H1 (cell line): ENCODE measurements at regions not wholly inside any gene's neighbourhood (a gene's known extent, or its start where the extent isn't known, plus 50 kb on each side); places are given as distances from the start of the nearest gene placed in this dataset.

Source experiments
- CTCF ChIA-PET: fragments of 300-600 bp; sonication (Branson Sonifier 250); formaldehyde crosslinking; loops from one replicate; lab custom pipeline; 2021; ENCODE audit not compliant: partially characterized antibody; lab: Charles Lee
- POLR2A ChIA-PET: fragments of 300-600 bp; sonication (Branson Sonifier 250); formaldehyde crosslinking; loops from one replicate; lab custom pipeline; 2021; ENCODE audit warnings: inconsistent platforms; ENCODE audit not compliant: partially characterized antibody; lab: Charles Lee
- DNase-seq, 2 experiments: peaks; one replicate each; pipeline versions ENCODE4 v3.0.0 to v3.0.0-alpha.2; 2010 to 2022; ENCODE audit warnings: low spot score in 2 of 2, low read depth in 1 of 2, mixed read lengths in 1 of 2
- FAIRE-seq: peaks from 2 replicates; lab custom pipeline; 2011; peaks lifted over from hg19 to GRCh38; lab: Jason Lieb, UNC
- H2AFZ ChIP-seq: 2 replicates; pipeline ENCODE4 v1.8.1; 2012; ENCODE audit warnings: low read length, inconsistent platforms
- H2AK5ac ChIP-seq: 2 replicates; pipeline ENCODE4 v1.6.1; 2013; ENCODE audit warnings: low read depth, low read length
- H2BK120ac ChIP-seq: replicated peaks from 2 replicates; pipeline ENCODE3; 2013; ENCODE audit warnings: low read depth, low read length, inconsistent platforms
- H2BK12ac ChIP-seq: 2 replicates; pipeline ENCODE4 v1.6.1; 2013; ENCODE audit warnings: low read depth, low read length
- H2BK15ac ChIP-seq: 2 replicates; pipeline ENCODE4 v1.6.1; 2013; ENCODE audit warnings: low read length
- H2BK20ac ChIP-seq: 2 replicates; pipeline ENCODE4 v1.6.1; 2013; ENCODE audit warnings: low read length
- H2BK5ac ChIP-seq: 2 replicates; pipeline ENCODE4 v1.6.1; 2013; ENCODE audit warnings: low read depth, low read length
- H3K14ac ChIP-seq: 2 replicates; pipeline ENCODE4 v1.6.1; 2013; ENCODE audit warnings: inconsistent platforms; ENCODE audit not compliant: insufficient read length
- H3K18ac ChIP-seq: 2 replicates; pipeline ENCODE4 v1.6.1; 2013; ENCODE audit warnings: low read length; ENCODE audit errors: extremely low read depth
- H3K23ac ChIP-seq: 2 replicates; pipeline ENCODE4 v1.6.1; 2013; ENCODE audit warnings: inconsistent platforms; ENCODE audit not compliant: insufficient read length
- H3K23me2 ChIP-seq: 2 replicates; pipeline ENCODE4 v1.6.1; 2013; ENCODE audit warnings: low read depth, low read length
- H3K27ac ChIP-seq: 2 replicates; pipeline ENCODE4 v1.6.1; 2011; ENCODE audit warnings: low read depth, low read length, inconsistent platforms
- H3K27me3 ChIP-seq, 4 experiments: replicated peaks in 1 of 4; 1 replicate in 1 of 4; 2 replicates in 3 of 4; pipeline versions ENCODE4 v1.6.1 to v1.8.1; 2011 to 2013; ENCODE audit warnings: low read length in 3 of 4, mild to moderate bottlenecking in 3 of 4, inconsistent platforms in 2 of 4, mixed read lengths in 2 of 4, moderate library complexity in 1 of 4; ENCODE audit not compliant: control insufficient read depth in 3 of 4, insufficient read depth in 3 of 4; ENCODE audit errors: extremely low read depth in 1 of 4
- H3K36me3 ChIP-seq, 4 experiments: 2 replicates each; pipeline versions ENCODE4 v1.6.1 to v1.8.1; 2011 to 2013; ENCODE audit warnings: mild to moderate bottlenecking in 4 of 4, low read length in 3 of 4, moderate library complexity in 2 of 4, control low read depth in 1 of 4, inconsistent platforms in 1 of 4; ENCODE audit not compliant: insufficient read depth in 4 of 4, control insufficient read depth in 2 of 4
- H3K4ac ChIP-seq: replicated peaks from 2 replicates; pipeline ENCODE3; 2013; ENCODE audit warnings: low read length, low read depth, mixed read lengths, inconsistent platforms; ENCODE audit not compliant: insufficient read length
- H3K4me1 ChIP-seq, 4 experiments: replicated peaks in 1 of 4; 1 replicate in 1 of 4; 2 replicates in 3 of 4; pipeline versions ENCODE4 v1.6.1 to v1.8.1; 2011 to 2013; ENCODE audit warnings: low read length in 3 of 4, inconsistent platforms in 2 of 4, mixed read lengths in 1 of 4; ENCODE audit not compliant: insufficient read depth in 4 of 4, control insufficient read depth in 3 of 4
- H3K4me2 ChIP-seq, 2 experiments: 2 replicates each; pipeline versions ENCODE4 v1.6.1 to v1.8.1; 2011 to 2013; ENCODE audit warnings: low read depth in 2 of 2, low read length in 2 of 2, control low read depth in 1 of 2, inconsistent platforms in 1 of 2, mild to moderate bottlenecking in 1 of 2; ENCODE audit not compliant: insufficient read depth in 1 of 2
- H3K4me3 ChIP-seq, 4 experiments: fragments of 200-600, 300-600 bp in 1 of 4; sonication (generic), shearing (Covaris generic), sonication (Bioruptor Twin) in 1 of 4; 2 replicates each; pipeline versions ENCODE4 v1.5.1 to v1.8.1; 2011 to 2016; ENCODE audit warnings: low read length in 4 of 4, low read depth in 3 of 4, control low read depth in 2 of 4, inconsistent platforms in 2 of 4, mild to moderate bottlenecking in 2 of 4, mixed read lengths in 1 of 4, moderate library complexity in 1 of 4; ENCODE audit not compliant: insufficient read depth in 2 of 4; ENCODE audit errors: extremely low read depth in 1 of 4
- H3K56ac ChIP-seq: replicated peaks from 2 replicates; pipeline ENCODE3; 2013; ENCODE audit warnings: low read depth, mild to moderate bottlenecking, mixed read lengths, low read length, inconsistent platforms; ENCODE audit not compliant: insufficient read length
- H3K79me1 ChIP-seq: 2 replicates; pipeline ENCODE4 v1.6.1; 2013; ENCODE audit warnings: low read depth, low read length, control low read depth
- H3K79me2 ChIP-seq, 2 experiments: 2 replicates each; pipeline versions ENCODE4 v1.6.1 to v1.8.1; 2012 to 2013; ENCODE audit warnings: low read length in 2 of 2, mild to moderate bottlenecking in 2 of 2, inconsistent platforms in 1 of 2; ENCODE audit not compliant: insufficient read depth in 2 of 2, control insufficient read depth in 1 of 2
- H3K9ac ChIP-seq, 4 experiments: replicated peaks in 1 of 4; 1 replicate in 1 of 4; 2 replicates in 3 of 4; pipeline versions ENCODE4 v1.6.1 to v1.8.1; 2011 to 2013; ENCODE audit warnings: low read depth in 3 of 4, low read length in 3 of 4, control low read depth in 2 of 4, mild to moderate bottlenecking in 2 of 4, moderate library complexity in 2 of 4, inconsistent platforms in 1 of 4; ENCODE audit errors: extremely low read depth in 1 of 4
- H3K9me3 ChIP-seq, 2 experiments: 2 replicates each; pipeline versions ENCODE4 v1.6.1 to v1.8.1; 2012 to 2013; ENCODE audit warnings: mild to moderate bottlenecking in 2 of 2, moderate library complexity in 2 of 2, control low read depth in 1 of 2, inconsistent platforms in 1 of 2, low read depth in 1 of 2, low read length in 1 of 2, mixed read lengths in 1 of 2; ENCODE audit not compliant: insufficient read depth in 2 of 2
- H4K20me1 ChIP-seq, 2 experiments: replicated peaks in 1 of 2; 2 replicates each; pipeline versions ENCODE3 to v1.8.1; 2011 to 2013; ENCODE audit warnings: inconsistent platforms in 2 of 2, low read length in 2 of 2, mild to moderate bottlenecking in 1 of 2; ENCODE audit not compliant: insufficient read depth in 2 of 2, control insufficient read depth in 1 of 2
- H4K5ac ChIP-seq: 2 replicates; pipeline ENCODE4 v1.6.1; 2013; ENCODE audit warnings: low read length, low read depth, mixed read lengths, inconsistent platforms; ENCODE audit not compliant: insufficient read length
- H4K8ac ChIP-seq: 2 replicates; pipeline ENCODE4 v1.8.0; 2013; ENCODE audit warnings: mild to moderate bottlenecking, moderate library complexity, low read length, inconsistent platforms; ENCODE audit not compliant: insufficient read depth; ENCODE audit errors: extremely low read depth
- H4K91ac ChIP-seq: replicated peaks from 2 replicates; pipeline ENCODE3; 2013; ENCODE audit warnings: low read length, mixed read lengths, inconsistent platforms; ENCODE audit not compliant: insufficient read length
- FOSL1 ChIP-seq: IDR thresholded peaks from 2 replicates; pipeline ENCODE4 v1.6.1; 2011; ENCODE audit warnings: mild to moderate bottlenecking, low read depth, low read length, moderate library complexity; ENCODE audit not compliant: insufficient read depth
- POLR2A ChIP-seq, 2 experiments: IDR thresholded peaks; 1 replicate in 1 of 2; 2 replicates in 1 of 2; pipeline ENCODE4 v1.6.1; 2011; ENCODE audit warnings: low read depth in 2 of 2, low read length in 2 of 2, mild to moderate bottlenecking in 2 of 2; ENCODE audit errors: control extremely low read depth in 1 of 2
- POU5F1 ChIP-seq: IDR thresholded peaks from 2 replicates; pipeline ENCODE4 v1.6.1; 2011; ENCODE audit warnings: low read depth, mild to moderate bottlenecking, low read length, moderate library complexity
- RBBP5 ChIP-seq: IDR thresholded peaks from 2 replicates; pipeline ENCODE4 v1.7.1; 2012; ENCODE audit warnings: low read depth, mild to moderate bottlenecking, inconsistent platforms, low read length, moderate library complexity, borderline replicate concordance
- RNF2 ChIP-seq: fragments of 200-900, 300-1000 bp; sonication (generic); IDR thresholded peaks from 2 replicates; pipeline ENCODE4 v1.7.1; 2016; ENCODE audit warnings: borderline replicate concordance, low read depth, mild to moderate bottlenecking, antibody characterized with exemption, low read length; ENCODE audit not compliant: poor library complexity, severe bottlenecking; ENCODE audit errors: missing control alignments
- SRF ChIP-seq: IDR thresholded peaks from 2 replicates; pipeline ENCODE4 v1.6.1; 2011; ENCODE audit warnings: mild to moderate bottlenecking, low read depth, low read length, moderate library complexity
- TCF12 ChIP-seq: IDR thresholded peaks from 2 replicates; pipeline ENCODE4 v1.6.1; 2011; ENCODE audit warnings: low read depth, mild to moderate bottlenecking, low read length
- TEAD4 ChIP-seq: IDR thresholded peaks from 2 replicates; pipeline ENCODE4 v1.6.1; 2012; ENCODE audit warnings: low read depth, low read length, inconsistent platforms, mixed read lengths
- YY1 ChIP-seq: IDR thresholded peaks from 2 replicates; pipeline ENCODE4 v1.6.1; 2011; ENCODE audit warnings: low read depth, mild to moderate bottlenecking, low read length
- WGBS, 2 experiments: shearing (Covaris generic) in 1 of 2; methylation state at CpG; one replicate each; pipeline versions ENCODE4 v1.1.6 to v1.1.7; 2013 to 2015; ENCODE audit warnings: low lambda C conversion rate in 2 of 2, mixed read lengths in 2 of 2, inconsistent platforms in 1 of 2, low coverage in 1 of 2, missing lambda C conversion rate in 1 of 2; ENCODE audit not compliant: insufficient replicate concordance in 2 of 2, insufficient coverage in 1 of 2, insufficient read length in 1 of 2; ENCODE audit errors: extremely low coverage in 1 of 2, missing lambda C conversion rate in 1 of 2; 5-methylcytosine and 5-hydroxymethylcytosine counted together

DNA sequence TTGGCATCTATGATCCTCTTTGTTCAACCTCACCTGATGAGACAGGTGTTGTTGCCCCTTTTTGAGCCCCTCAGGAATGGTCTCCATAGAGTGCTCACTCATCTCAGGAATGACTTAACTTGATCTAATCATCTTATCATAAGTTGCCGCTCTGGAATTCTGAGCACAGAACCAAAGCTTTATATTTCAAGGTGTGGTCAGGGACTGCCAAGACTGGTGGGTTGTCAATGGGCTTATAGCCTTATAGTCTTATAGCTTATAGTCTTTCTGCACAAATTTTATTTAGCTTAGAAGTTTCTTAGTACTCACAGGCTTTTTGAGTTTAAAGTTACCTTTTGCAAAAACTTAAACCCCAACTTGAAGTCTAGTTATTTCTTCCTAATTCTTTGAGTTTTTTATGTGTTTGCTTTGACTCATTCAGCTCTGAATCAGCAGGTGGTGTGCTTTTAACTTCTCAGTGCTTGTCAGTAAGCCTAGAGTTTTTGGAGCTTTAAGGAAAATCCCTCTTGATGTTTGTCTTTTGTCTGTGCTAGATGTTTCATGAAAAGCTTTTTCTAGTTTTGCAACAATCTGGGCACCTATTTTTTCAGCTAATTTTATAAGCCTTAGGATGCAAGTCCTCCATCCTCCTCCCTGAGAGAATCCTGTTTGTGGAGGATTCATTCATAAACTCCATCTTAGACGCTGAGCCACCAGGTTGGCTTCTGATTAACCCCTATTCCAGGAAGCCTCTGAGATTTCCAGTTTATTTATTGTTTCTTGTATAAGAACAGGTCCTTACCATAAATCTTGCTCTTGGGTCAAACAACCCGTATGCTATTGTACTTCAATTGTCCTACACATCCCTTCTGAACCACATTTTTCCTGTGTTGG is 72.3 kb upstream of the SSTR4 start:
- Histone ChIP-seq H3K4ac (no peak overlapping the region), H3K23ac (no peak overlapping the region), H3K14ac (no peak overlapping the region), H3K18ac (no peak overlapping the region), H3K4me2 (no peak overlapping the region), H4K5ac (no peak overlapping the region), H4K20me1 (no peaks in the 10 kb centered on the region), H4K91ac (no peak overlapping the region), H2BK5ac (no peak overlapping the region), H3K27ac (no peak overlapping the region), H3K36me3 (no peaks in the 10 kb centered on the region), H3K4me1 (no peaks in the 10 kb centered on the region), H3K4me3 (no peak overlapping the region), H3K9ac (no peak overlapping the region), H3K27me3 (no peaks in the 10 kb centered on the region), H2BK15ac (no peak overlapping the region), H4K8ac (no peak overlapping the region), H2BK120ac (no peak overlapping the region), H2AK5ac (no peak overlapping the region), H3K56ac (no peak overlapping the region), H3K79me1 (no peaks in the 10 kb centered on the region), H3K23me2 (no peaks in the 10 kb centered on the region), H2AFZ (no peak overlapping the region), H2BK12ac (no peak overlapping the region), H2BK20ac (no peak overlapping the region), H3K9me3 (no peaks in the 10 kb centered on the region), H3K79me2 (no peaks in the 10 kb centered on the region)
- ChIA-PET POLR2A (no interaction called here), CTCF (interaction anchor here (0.7 to 6.1 kb wide), 4 partner anchors 12 to 273 kb away, joined by 3 to 40 read pairs (median 3); no protein-coding TSS in a partner anchor)
- TF ChIP-seq RBBP5 (no peak), RNF2 (no peak), YY1 (no peak), SRF (no peak), TCF12 (no peak), FOSL1 (no peak), POLR2A (IDR thresholded peaks at IDR 0.05; ENCODE audit: control extremely low read depth in 1 of 2, low read depth in 2 of 2, low read length in 2 of 2) (no peak), TEAD4 (no peak), POU5F1 (no peak)
- FAIRE-seq (no peak), DNase-seq (no peak)
- 92% methylated on average over 3 of the region's 3 CpGs; no CpG with 5 or more reads in 1 of the 2 experiments for WGBS, 2 experiments
